Activated CD8-positive, alpha-beta T cell treated with anti-CD3 and anti-CD28 coated beads, Interleukin-2, amount 10 ng/mL, durations not matched to agents 7 days and 5 days (primary cell): ENCODE measurements at regions not wholly inside any gene's neighbourhood (a gene's known extent, or its start where the extent isn't known, plus 50 kb on each side); places are given as distances from the start of the nearest gene placed in this dataset.

Experiments
- ATAC-seq: fragments of 150-1000 bp; cut with Tn5 transposase; one replicate; pipeline ENCODE4 v1.10.0; 2021; ENCODE audit warnings: moderate library complexity
- CTCF ChIA-PET: fragments of 350-600 bp; sonication (Branson Sonifier 250); formaldehyde crosslinking; loops from one replicate; lab custom pipeline; 2021; ENCODE audit warnings: antibody characterized with exemption; lab: Charles Lee
- POLR2A ChIA-PET: fragments of 350-600 bp; sonication (Branson Sonifier 250); formaldehyde crosslinking; loops from one replicate; lab custom pipeline; 2021; ENCODE audit warnings: antibody characterized with exemption; lab: Charles Lee
- DNase-seq: peaks from one replicate; pipeline ENCODE4 v3.0.0-alpha.2; 2020
- H3K27ac Mint-ChIP-seq: one replicate; pipeline ENCODE4 v1.8.0; 2021; ENCODE audit warnings: mild to moderate bottlenecking, mixed read lengths
- H3K27me3 Mint-ChIP-seq: one replicate; pipeline ENCODE4 v1.8.0; 2021; ENCODE audit warnings: low read depth, mixed read lengths
- H3K36me3 Mint-ChIP-seq: one replicate; pipeline ENCODE4 v1.8.0; 2021; ENCODE audit warnings: low read depth, mixed read lengths
- H3K4me1 Mint-ChIP-seq: one replicate; pipeline ENCODE4 v1.8.0; 2021; ENCODE audit warnings: low read depth, mixed read lengths
- H3K4me3 Mint-ChIP-seq: one replicate; pipeline ENCODE4 v1.8.0; 2021; ENCODE audit warnings: mild to moderate bottlenecking, mixed read lengths
- H3K9me3 Mint-ChIP-seq: one replicate; pipeline ENCODE4 v1.8.0; 2022; ENCODE audit warnings: mixed read lengths; ENCODE audit not compliant: insufficient read depth

GRCh38 chr10:131703541-131703940, 197.3 kb upstream of the PPP2R2D start:
- Mint-ChIP-seq H3K27ac (no peak overlapping the region), H3K4me1 (no peaks in the 10 kb centered on the region), H3K4me3 (no peak overlapping the region), H3K27me3 (no peaks in the 10 kb centered on the region), H3K9me3 (peaks cover 17% of the 10 kb centered on the region), H3K36me3 (no peaks in the 10 kb centered on the region)
- no peak for DNase-seq
- ATAC-seq, result no peak
- CTCF ChIA-PET, result no interaction called here
- POLR2A ChIA-PET, result no interaction called here

- no peak overlapping the region for H3K4me3 Mint-ChIP-seq
- ATAC-seq (no peak), DNase-seq (no peak)
- POLR2A ChIA-PET, result no interaction called here
- no peaks in the 10 kb centered on the region for H3K36me3 Mint-ChIP-seq
- H3K27me3 Mint-ChIP-seq, result no peaks in the 10 kb centered on the region
- no peak overlapping the region for H3K27ac Mint-ChIP-seq
- H3K4me1 Mint-ChIP-seq, result no peaks in the 10 kb centered on the region
- H3K9me3 Mint-ChIP-seq, result peaks cover 17% of the 10 kb centered on the region
- CTCF ChIA-PET, result no interaction called here
Observed at GRCh38 chr10:131703941-131704340, 196.9 kb upstream of the PPP2R2D start.

GRCh38 chr10:131706476-131706875, 194.3 kb upstream of the PPP2R2D start:
- H3K27me3 Mint-ChIP-seq, result no peaks in the 10 kb centered on the region
- DNase-seq (no peak), ATAC-seq (no peak)
- no peaks in the 10 kb centered on the region for H3K4me1 Mint-ChIP-seq
- H3K9me3 Mint-ChIP-seq, result peaks cover 17% of the 10 kb centered on the region
- CTCF ChIA-PET, result no interaction called here
- no peak overlapping the region for H3K4me3 Mint-ChIP-seq
- POLR2A ChIA-PET, result no interaction called here
- no peaks in the 10 kb centered on the region for H3K36me3 Mint-ChIP-seq
- H3K27ac Mint-ChIP-seq, result no peak overlapping the region

GRCh38 chr10:131706952-131707351, 193.9 kb upstream of the PPP2R2D start:
- no peaks in the 10 kb centered on the region for H3K4me1 Mint-ChIP-seq
- H3K4me3 Mint-ChIP-seq, result no peak overlapping the region
- H3K27me3 Mint-ChIP-seq, result no peaks in the 10 kb centered on the region
- no peak for ATAC-seq
- no peaks in the 10 kb centered on the region for H3K36me3 Mint-ChIP-seq
- DNase-seq, result no peak
- peaks cover 17% of the 10 kb centered on the region for H3K9me3 Mint-ChIP-seq
- POLR2A ChIA-PET, result no interaction called here
- H3K27ac Mint-ChIP-seq, result no peak overlapping the region
- CTCF ChIA-PET, result no interaction called here

GRCh38 chr10:131708225-131708880, 192.5 kb upstream of the PPP2R2D start:
- peaks cover 17% of the 10 kb centered on the region for H3K9me3 Mint-ChIP-seq
- no peaks in the 10 kb centered on the region for H3K27me3 Mint-ChIP-seq
- no peaks in the 10 kb centered on the region for H3K4me1 Mint-ChIP-seq
- ATAC-seq, result no peak
- no peak overlapping the region for H3K27ac Mint-ChIP-seq
- ChIA-PET CTCF (no interaction called here), POLR2A (no interaction called here)
- no peak overlapping the region for H3K4me3 Mint-ChIP-seq
- DNase-seq, result no peak
- no peaks in the 10 kb centered on the region for H3K36me3 Mint-ChIP-seq

GRCh38 chr10:131710142-131710861, 190.5 kb upstream of the PPP2R2D start:
- Mint-ChIP-seq H3K36me3 (no peaks in the 10 kb centered on the region), H3K9me3 (peaks cover 17% of the 10 kb centered on the region), H3K27ac (no peak overlapping the region), H3K4me3 (no peak overlapping the region), H3K4me1 (no peaks in the 10 kb centered on the region), H3K27me3 (no peaks in the 10 kb centered on the region)
- POLR2A ChIA-PET, result no interaction called here
- CTCF ChIA-PET, result no interaction called here
- ATAC-seq (no peak), DNase-seq (peak; percentile 5)

GRCh38 chr10:131722121-131722520, 178.7 kb upstream of the PPP2R2D start:
- ChIA-PET CTCF (no interaction called here), POLR2A (no interaction called here)
- peaks cover 3% of the 10 kb centered on the region for H3K9me3 Mint-ChIP-seq
- peaks cover 2% of the 10 kb centered on the region for H3K27me3 Mint-ChIP-seq
- H3K4me1 Mint-ChIP-seq, result no peaks in the 10 kb centered on the region
- DNase-seq, result no peak
- ATAC-seq, result no peak
- no peaks in the 10 kb centered on the region for H3K36me3 Mint-ChIP-seq
- no peak overlapping the region for H3K4me3 Mint-ChIP-seq
- H3K27ac Mint-ChIP-seq, result no peak overlapping the region

GRCh38 chr10:131722525-131723264, 178.1 kb upstream of the PPP2R2D start:
- Mint-ChIP-seq H3K4me1 (no peaks in the 10 kb centered on the region), H3K36me3 (no peaks in the 10 kb centered on the region), H3K4me3 (no peak overlapping the region), H3K9me3 (peaks cover 3% of the 10 kb centered on the region), H3K27me3 (peaks cover 2% of the 10 kb centered on the region), H3K27ac (no peak overlapping the region)
- ATAC-seq (no peak), DNase-seq (no peak)
- ChIA-PET POLR2A (no interaction called here), CTCF (no interaction called here)

GRCh38 chr10:131723297-131724168, 177.3 kb upstream of the PPP2R2D start:
- Mint-ChIP-seq H3K36me3 (no peaks in the 10 kb centered on the region), H3K27me3 (peaks cover 2% of the 10 kb centered on the region), H3K4me1 (no peaks in the 10 kb centered on the region), H3K4me3 (no peak overlapping the region), H3K27ac (no peak overlapping the region), H3K9me3 (peaks cover 3% of the 10 kb centered on the region)
- ChIA-PET CTCF (no interaction called here), POLR2A (no interaction called here)
- no peak for ATAC-seq
- DNase-seq, result no peak

GRCh38 chr10:131724169-131724545, 176.7 kb upstream of the PPP2R2D start:
- POLR2A ChIA-PET, result no interaction called here
- no peak for ATAC-seq
- no peak for DNase-seq
- Mint-ChIP-seq H3K4me3 (no peak overlapping the region), H3K27me3 (peaks cover 2% of the 10 kb centered on the region), H3K27ac (no peak overlapping the region), H3K4me1 (no peaks in the 10 kb centered on the region), H3K36me3 (no peaks in the 10 kb centered on the region), H3K9me3 (peaks cover 3% of the 10 kb centered on the region)
- CTCF ChIA-PET, result no interaction called here

- Mint-ChIP-seq H3K27ac (no peak overlapping the region), H3K36me3 (no peaks in the 10 kb centered on the region), H3K9me3 (peaks cover 3% of the 10 kb centered on the region), H3K4me1 (no peaks in the 10 kb centered on the region), H3K27me3 (peaks cover 2% of the 10 kb centered on the region), H3K4me3 (no peak overlapping the region)
- ATAC-seq (no peak), DNase-seq (no peak)
- ChIA-PET CTCF (no interaction called here), POLR2A (no interaction called here)
Observed at GRCh38 chr10:131724891-131725580, 175.8 kb upstream of the PPP2R2D start.
